ENCODE measurements at regions not wholly inside any gene's neighbourhood (a gene's known extent, or its start where the extent isn't known, plus 50 kb on each side); places are given as distances from the start of the nearest gene placed in this dataset.

DNA sequence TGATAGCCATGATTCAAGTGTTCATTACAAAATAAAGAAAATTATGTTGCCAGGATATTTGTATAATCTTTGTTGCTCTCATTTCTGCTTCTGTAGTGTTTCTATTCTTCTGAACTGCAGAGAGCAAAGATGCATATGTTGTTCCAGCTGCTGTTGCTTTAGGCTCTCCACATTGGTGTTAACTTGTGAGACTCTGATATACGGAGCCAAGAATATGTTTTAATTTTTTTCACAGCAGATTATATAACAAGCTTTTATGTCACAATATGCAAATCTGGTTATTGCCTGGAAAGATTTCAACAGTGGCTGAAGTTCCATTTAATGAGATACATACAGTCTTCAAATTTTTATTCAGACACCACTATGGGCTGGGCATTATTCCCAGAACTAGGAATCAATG, 655.0 kb downstream of the GRXCR1 start:
- DNase-seq: no peak
- no peaks in the 10 kb centered on the region for H3K9me3 ChIP-seq (ENCODE audit: control insufficient read depth, low read length)
- H3K4me1 ChIP-seq (ENCODE audit: control insufficient read depth, insufficient read depth, low read length): no peaks in the 10 kb centered on the region
- no peak for TF ChIP-seq CTCF (conservative IDR thresholded peaks at IDR 0.05)
- Mint-ChIP-seq H3K36me3 (ENCODE audit: low read depth) (peaks cover 2% of the 10 kb centered on the region), H3K27ac (no peak overlapping the region), H3K27me3 (ENCODE audit: insufficient read depth) (no peaks in the 10 kb centered on the region), H3K4me1 (no peaks in the 10 kb centered on the region), H3K9me3 (peaks cover 21% of the 10 kb centered on the region), H3K4me3 (no peak overlapping the region)
- no peak overlapping the region for H3K27ac ChIP-seq (ENCODE audit: low read depth, low read length)
- no peaks in the 10 kb centered on the region for H3K27me3 ChIP-seq (ENCODE audit: control insufficient read depth, insufficient read depth, low read length, poor library complexity, severe bottlenecking)
- H3K9ac ChIP-seq (ENCODE audit: extremely low read depth, low read length, poor library complexity, severe bottlenecking): no peak overlapping the region
- no peak overlapping the region for H3K4me3 ChIP-seq (ENCODE audit: low read length)
- WGBS, 2 experiments (ENCODE audit: insufficient coverage in 1 of 2, insufficient read length in 1 of 2): 83% methylated on average over 1 of the region's 1 CpG; no CpG with 5 or more reads in 1 of the 2 experiments
- H3K36me3 ChIP-seq (ENCODE audit: control insufficient read depth, insufficient read depth, low read length): no peaks in the 10 kb centered on the region

DNA sequence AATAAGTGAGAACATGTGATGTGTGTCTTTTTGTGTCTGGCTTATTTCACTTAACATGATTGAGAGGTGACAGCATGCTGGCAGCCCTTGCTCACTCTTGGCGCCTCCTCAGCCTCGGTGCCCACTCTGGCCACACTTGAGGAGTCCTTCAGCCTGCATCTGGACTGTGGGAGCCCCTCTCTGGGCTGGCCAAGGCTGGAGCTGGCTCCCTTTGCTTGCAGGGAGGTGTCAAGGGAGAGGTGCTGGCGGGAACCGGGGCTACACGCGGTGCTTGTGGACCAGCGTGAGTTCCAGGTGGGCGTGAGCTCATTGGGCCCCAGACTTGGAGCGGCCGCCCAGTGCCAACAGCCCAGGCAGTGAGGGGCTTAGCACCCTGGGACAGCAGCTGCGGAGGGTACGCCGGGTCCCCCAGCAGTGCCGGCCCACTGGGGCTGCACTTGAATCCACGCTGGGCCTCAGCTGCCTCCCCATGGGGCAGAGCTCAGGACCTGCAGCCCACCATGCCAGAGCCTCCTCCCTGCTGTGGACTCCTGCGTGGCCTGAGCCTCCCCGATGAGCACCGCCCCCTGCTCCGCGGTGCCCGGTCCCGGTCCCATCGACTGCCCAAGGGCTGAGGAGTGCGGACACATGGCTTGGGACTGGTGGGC, 658.6 kb downstream of the GRXCR1 start:
- Histone ChIP-seq H3K4me1 (ENCODE audit: control insufficient read depth, insufficient read depth, low read length) (no peaks in the 10 kb centered on the region), H3K4me3 (ENCODE audit: low read length) (no peak overlapping the region), H3K27me3 (ENCODE audit: control insufficient read depth, insufficient read depth, low read length, poor library complexity, severe bottlenecking) (no peaks in the 10 kb centered on the region), H3K9ac (ENCODE audit: extremely low read depth, low read length, poor library complexity, severe bottlenecking) (no peak overlapping the region), H3K36me3 (ENCODE audit: control insufficient read depth, insufficient read depth, low read length) (no peaks in the 10 kb centered on the region), H3K9me3 (ENCODE audit: control insufficient read depth, low read length) (peaks cover 10% of the 10 kb centered on the region), H3K27ac (ENCODE audit: low read depth, low read length) (no peak overlapping the region)
- no peaks in the 10 kb centered on the region for H3K4me1 Mint-ChIP-seq
- no peak for DNase-seq
- H3K4me3 Mint-ChIP-seq: no peak overlapping the region
- TF ChIP-seq CTCF (conservative IDR thresholded peaks at IDR 0.05): no peak
- peaks cover 46% of the 10 kb centered on the region for H3K9me3 Mint-ChIP-seq
- H3K27ac Mint-ChIP-seq: no peak overlapping the region
- no peaks in the 10 kb centered on the region for H3K27me3 Mint-ChIP-seq (ENCODE audit: insufficient read depth)
- peaks cover 2% of the 10 kb centered on the region for H3K36me3 Mint-ChIP-seq (ENCODE audit: low read depth)
- WGBS, 2 experiments (ENCODE audit: insufficient coverage in 1 of 2, insufficient read length in 1 of 2): 87 to 94% methylated on average over 9 to 24 of the region's 24 CpGs

- Histone ChIP-seq H3K27ac (ENCODE audit: low read depth, low read length) (no peak overlapping the region), H3K9me3 (ENCODE audit: control insufficient read depth, low read length) (peaks cover 10% of the 10 kb centered on the region), H3K36me3 (ENCODE audit: control insufficient read depth, insufficient read depth, low read length) (no peaks in the 10 kb centered on the region), H3K27me3 (ENCODE audit: control insufficient read depth, insufficient read depth, low read length, poor library complexity, severe bottlenecking) (no peaks in the 10 kb centered on the region), H3K9ac (ENCODE audit: extremely low read depth, low read length, poor library complexity, severe bottlenecking) (no peak overlapping the region), H3K4me1 (ENCODE audit: control insufficient read depth, insufficient read depth, low read length) (no peaks in the 10 kb centered on the region), H3K4me3 (ENCODE audit: low read length) (no peak overlapping the region)
- Mint-ChIP-seq H3K27ac (no peak overlapping the region), H3K4me3 (no peak overlapping the region), H3K4me1 (no peaks in the 10 kb centered on the region), H3K27me3 (ENCODE audit: insufficient read depth) (no peaks in the 10 kb centered on the region), H3K9me3 (peaks cover 44% of the 10 kb centered on the region), H3K36me3 (ENCODE audit: low read depth) (no peaks in the 10 kb centered on the region)
- TF ChIP-seq CTCF (conservative IDR thresholded peaks at IDR 0.05): no peak
- 96 to 100% methylated on average over 1 of the region's 1 CpG for WGBS, 2 experiments (ENCODE audit: insufficient coverage in 1 of 2, insufficient read length in 1 of 2)
- no peak for DNase-seq
Measured at GRCh38 chr4:43556262-43556661, 663.7 kb downstream of the GRXCR1 start.

Data from endodermal cell (in vitro differentiated cells).